GM12874 (cell line): ENCODE measurements at regions not wholly inside any gene's neighbourhood (a gene's known extent, or its start where the extent isn't known, plus 50 kb on each side); places are given as distances from the start of the nearest gene placed in this dataset.

ENCODE experiments used
- CTCF ChIP-seq: IDR thresholded peaks from 2 replicates; pipeline ENCODE4 v1.5.1; 2011; ENCODE audit warnings: low read depth, mild to moderate bottlenecking, control low read depth, low read length, moderate library complexity; ENCODE audit not compliant: insufficient read depth

GRCh38 chr2:65867446-65867845, 435.0 kb upstream of the SPRED2 start:
- no peak for TF ChIP-seq CTCF

GRCh38 chr2:65866148-65866547, 433.7 kb upstream of the SPRED2 start:
- no peak for TF ChIP-seq CTCF

- TF ChIP-seq CTCF, result no peak
Observed at GRCh38 chr2:65864619-65865018, 432.2 kb upstream of the SPRED2 start.

GRCh38 chr2:65863713-65864112, 431.3 kb upstream of the SPRED2 start:
- no peak for TF ChIP-seq CTCF

- TF ChIP-seq CTCF, result no peak
Observed at GRCh38 chr2:65856928-65857327, 424.5 kb upstream of the SPRED2 start.

GRCh38 chr2:65856423-65856822, 424.0 kb upstream of the SPRED2 start:
- TF ChIP-seq CTCF, result no peak

- no peak for TF ChIP-seq CTCF
Observed at GRCh38 chr2:65850695-65851094, 418.3 kb upstream of the SPRED2 start.
